ENCODE measurements at regions not wholly inside any gene's neighbourhood (a gene's known extent, or its start where the extent isn't known, plus 50 kb on each side); places are given as distances from the start of the nearest gene placed in this dataset.
"Not testable (repeated sequence)": the region's sequence is repeated elsewhere in the genome, so short reads cannot be mapped to it uniquely, and the experiment has no call there.

DNA sequence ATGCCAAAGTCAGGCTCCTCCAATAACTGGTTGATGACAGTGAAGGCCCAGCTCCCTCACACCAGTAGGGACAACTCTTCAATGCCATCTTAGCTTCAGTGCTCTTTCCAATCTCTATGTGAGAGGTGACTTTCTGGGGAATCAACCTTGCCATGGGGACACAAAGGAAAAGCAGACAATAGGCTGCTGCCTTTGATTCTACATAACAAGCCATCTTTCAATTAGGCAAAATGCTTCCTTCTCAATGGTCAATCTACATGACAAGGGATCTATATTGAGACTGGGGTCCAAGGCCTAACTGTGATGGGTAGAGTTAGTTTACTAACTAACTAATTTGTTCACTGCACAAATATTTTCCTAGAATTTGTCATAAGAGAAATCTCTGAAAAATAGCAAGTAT lies 1417.5 kb upstream of the SEL1L start:
- no peak overlapping the region for H3K4me3 ChIP-seq
- TF ChIP-seq POLR2AphosphoS5 (IDR thresholded peaks at IDR 0.05; ENCODE audit: insufficient read depth in 1 of 2, low read depth in 1 of 2) (no peak), POLR2A (IDR thresholded peaks at IDR 0.05) (no peak)
- TF ChIP-seq, protein P1, sequence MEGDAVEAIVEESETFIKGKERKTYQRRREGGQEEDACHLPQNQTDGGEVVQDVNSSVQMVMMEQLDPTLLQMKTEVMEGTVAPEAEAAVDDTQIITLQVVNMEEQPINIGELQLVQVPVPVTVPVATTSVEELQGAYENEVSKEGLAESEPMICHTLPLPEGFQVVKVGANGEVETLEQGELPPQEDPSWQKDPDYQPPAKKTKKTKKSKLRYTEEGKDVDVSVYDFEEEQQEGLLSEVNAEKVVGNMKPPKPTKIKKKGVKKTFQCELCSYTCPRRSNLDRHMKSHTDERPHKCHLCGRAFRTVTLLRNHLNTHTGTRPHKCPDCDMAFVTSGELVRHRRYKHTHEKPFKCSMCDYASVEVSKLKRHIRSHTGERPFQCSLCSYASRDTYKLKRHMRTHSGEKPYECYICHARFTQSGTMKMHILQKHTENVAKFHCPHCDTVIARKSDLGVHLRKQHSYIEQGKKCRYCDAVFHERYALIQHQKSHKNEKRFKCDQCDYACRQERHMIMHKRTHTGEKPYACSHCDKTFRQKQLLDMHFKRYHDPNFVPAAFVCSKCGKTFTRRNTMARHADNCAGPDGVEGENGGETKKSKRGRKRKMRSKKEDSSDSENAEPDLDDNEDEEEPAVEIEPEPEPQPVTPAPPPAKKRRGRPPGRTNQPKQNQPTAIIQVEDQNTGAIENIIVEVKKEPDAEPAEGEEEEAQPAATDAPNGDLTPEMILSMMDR (IDR thresholded peaks at IDR 0.05): no peak
- DNase-seq (ENCODE audit: extremely low spot score in 2 of 2): no peak
- no peaks in the 10 kb centered on the region for H3K9me3 ChIP-seq
- H3K36me3 ChIP-seq: no peaks in the 10 kb centered on the region
- intact Hi-C loops (cut with DNase I): no loop called here
- H3K27ac ChIP-seq: no peak overlapping the region
- H3K27me3 ChIP-seq: no peaks in the 10 kb centered on the region
- H3K4me1 ChIP-seq: no peaks in the 10 kb centered on the region

DNA sequence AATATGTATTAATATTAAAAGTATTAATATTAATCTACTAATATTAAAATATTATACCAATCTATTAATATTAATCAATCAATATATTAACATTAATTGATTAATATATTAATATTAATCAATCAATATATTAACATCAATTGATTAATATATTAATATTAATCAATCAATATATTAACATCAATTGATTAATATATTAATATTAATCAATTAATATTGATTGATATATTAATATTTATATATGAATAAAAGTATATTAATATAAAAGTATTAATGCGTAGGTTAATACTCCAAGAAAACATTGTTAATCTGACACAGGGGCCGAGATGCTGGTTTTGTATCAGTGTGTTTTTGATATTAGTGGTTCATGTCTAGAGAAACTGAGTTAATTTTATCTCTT lies 1430.1 kb upstream of the SEL1L start:
- intact Hi-C loops (cut with DNase I): no loop called here
- TF ChIP-seq, protein P1 (IDR thresholded peaks at IDR 0.05): no peak
- TF ChIP-seq POLR2A (IDR thresholded peaks at IDR 0.05): no peak
- no peak for TF ChIP-seq POLR2AphosphoS5 (IDR thresholded peaks at IDR 0.05; ENCODE audit: insufficient read depth in 1 of 2, low read depth in 1 of 2)
- H3K27ac ChIP-seq: no peak overlapping the region
- no peak overlapping the region for H3K4me3 ChIP-seq
- no peaks in the 10 kb centered on the region for H3K4me1 ChIP-seq
- H3K27me3 ChIP-seq: no peaks in the 10 kb centered on the region
- H3K9me3 ChIP-seq: no peaks in the 10 kb centered on the region
- no peaks in the 10 kb centered on the region for H3K36me3 ChIP-seq
- DNase-seq (ENCODE audit: extremely low spot score in 2 of 2): no peak

GRCh38 chr14:82987502-82988124 lies 1454.0 kb upstream of the SEL1L start:
- Histone ChIP-seq H3K4me1 (no peaks in the 10 kb centered on the region), H3K36me3 (no peaks in the 10 kb centered on the region), H3K27ac (no peak overlapping the region), H3K4me3 (no peak overlapping the region), H3K27me3 (no peaks in the 10 kb centered on the region), H3K9me3 (no peaks in the 10 kb centered on the region)
- DNase-seq (ENCODE audit: extremely low spot score in 2 of 2): no peak
- intact Hi-C loops (cut with DNase I): no loop called here
- no peak for TF ChIP-seq POLR2A (IDR thresholded peaks at IDR 0.05)
- TF ChIP-seq POLR2AphosphoS5 (IDR thresholded peaks at IDR 0.05; ENCODE audit: insufficient read depth in 1 of 2, low read depth in 1 of 2): no peak
- TF ChIP-seq, protein P1 (IDR thresholded peaks at IDR 0.05): no peak

DNA sequence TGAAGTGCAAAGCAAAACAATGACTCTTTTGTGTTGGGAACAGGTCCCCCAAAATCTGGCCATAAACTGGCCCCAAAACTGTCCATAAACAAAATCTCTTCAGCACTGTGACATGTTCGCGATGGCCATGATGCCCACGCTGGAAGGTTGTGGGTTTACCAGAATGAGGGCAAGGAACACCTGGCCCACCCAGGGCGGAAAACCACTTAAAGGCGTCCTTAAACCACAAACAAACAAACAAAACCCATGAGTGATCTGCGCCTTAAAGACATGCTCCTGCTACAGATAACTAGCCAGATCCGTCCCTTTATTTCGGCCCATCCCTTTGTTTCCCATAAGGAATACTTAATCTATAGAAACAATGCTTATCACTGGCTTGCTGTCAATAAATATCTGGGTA lies 1460.9 kb upstream of the SEL1L start:
- H3K4me1 ChIP-seq; intact Hi-C loops (cut with DNase I); H3K27ac ChIP-seq; H3K4me3 ChIP-seq; DNase-seq (ENCODE audit: extremely low spot score in 2 of 2); H3K36me3 ChIP-seq; H3K27me3 ChIP-seq; H3K9me3 ChIP-seq: not testable (repeated sequence)

DNA sequence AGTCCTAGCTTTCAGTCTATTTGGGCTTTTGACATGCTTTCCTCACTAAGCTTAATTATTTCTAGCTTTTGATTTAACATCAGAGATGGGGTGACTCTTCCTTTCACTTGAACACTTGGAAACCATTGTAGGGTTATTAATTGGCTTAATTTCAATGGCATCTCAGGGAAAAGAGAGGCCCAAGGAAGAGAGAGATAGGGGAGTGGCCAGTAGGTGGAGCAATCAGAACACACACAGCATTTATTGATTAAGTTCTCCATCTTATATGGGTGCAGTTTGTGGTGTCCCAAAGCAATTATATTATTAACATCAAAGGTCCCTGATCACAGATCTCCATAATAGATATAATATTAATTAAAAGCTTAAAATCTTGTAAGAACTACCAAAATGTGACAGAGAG lies 1466.1 kb upstream of the SEL1L start:
- no peak for DNase-seq (ENCODE audit: extremely low spot score in 2 of 2)
- Histone ChIP-seq H3K4me1 (no peaks in the 10 kb centered on the region), H3K9me3 (no peaks in the 10 kb centered on the region), H3K4me3 (no peak overlapping the region), H3K36me3 (no peaks in the 10 kb centered on the region), H3K27me3 (no peaks in the 10 kb centered on the region), H3K27ac (no peak overlapping the region)
- TF ChIP-seq POLR2A (IDR thresholded peaks at IDR 0.05) (no peak), POLR2AphosphoS5 (IDR thresholded peaks at IDR 0.05; ENCODE audit: insufficient read depth in 1 of 2, low read depth in 1 of 2) (no peak)
- TF ChIP-seq, protein P1 (IDR thresholded peaks at IDR 0.05): no peak
- intact Hi-C loops (cut with DNase I): no loop called here

All from vagina (tissue), 2 donors.